Mammary epithelial cell (primary cell): ENCODE measurements at regions not wholly inside any gene's neighbourhood (a gene's known extent, or its start where the extent isn't known, plus 50 kb on each side); places are given as distances from the start of the nearest gene placed in this dataset.

Experiments
- EZH2 ChIP-seq: IDR thresholded peaks from 2 replicates; pipeline ENCODE4 v1.6.1; 2012; ENCODE audit warnings: low read length, inconsistent platforms, borderline replicate concordance
- TF ChIP-seq, protein P1 (sequence below), 2 donors: IDR thresholded peaks in 1 of 2; conservative IDR thresholded peaks in 1 of 2; 2 replicates each; pipeline ENCODE4 v1.5.1; 2011 to 2012; ENCODE audit warnings: inconsistent platforms in 2 of 2, low read length in 2 of 2, mild to moderate bottlenecking in 2 of 2, control low read depth in 1 of 2, low read depth in 1 of 2; ENCODE audit not compliant: insufficient read depth in 1 of 2; ENCODE audit errors: extremely low read depth in 1 of 2

DNA sequence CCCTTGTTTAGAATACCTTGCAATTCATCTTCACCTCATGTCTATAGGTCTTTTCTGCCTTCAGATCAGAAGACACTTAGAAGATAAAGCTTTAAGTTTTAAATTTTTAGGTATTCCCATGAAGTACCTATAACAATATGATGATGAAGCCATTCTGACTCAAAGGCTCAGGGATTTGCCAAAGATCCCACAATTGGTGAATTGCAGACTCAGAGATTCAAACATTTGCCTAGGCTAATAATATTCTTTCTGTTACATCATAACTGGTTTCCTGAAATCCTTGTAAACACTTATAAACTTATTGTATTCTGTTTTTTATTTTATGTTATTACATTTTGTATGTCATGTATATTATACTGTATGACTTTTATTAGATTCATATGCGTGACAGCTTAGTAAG is 62.8 kb upstream of the ZFAND5 start:
- TF ChIP-seq, protein P1, sequence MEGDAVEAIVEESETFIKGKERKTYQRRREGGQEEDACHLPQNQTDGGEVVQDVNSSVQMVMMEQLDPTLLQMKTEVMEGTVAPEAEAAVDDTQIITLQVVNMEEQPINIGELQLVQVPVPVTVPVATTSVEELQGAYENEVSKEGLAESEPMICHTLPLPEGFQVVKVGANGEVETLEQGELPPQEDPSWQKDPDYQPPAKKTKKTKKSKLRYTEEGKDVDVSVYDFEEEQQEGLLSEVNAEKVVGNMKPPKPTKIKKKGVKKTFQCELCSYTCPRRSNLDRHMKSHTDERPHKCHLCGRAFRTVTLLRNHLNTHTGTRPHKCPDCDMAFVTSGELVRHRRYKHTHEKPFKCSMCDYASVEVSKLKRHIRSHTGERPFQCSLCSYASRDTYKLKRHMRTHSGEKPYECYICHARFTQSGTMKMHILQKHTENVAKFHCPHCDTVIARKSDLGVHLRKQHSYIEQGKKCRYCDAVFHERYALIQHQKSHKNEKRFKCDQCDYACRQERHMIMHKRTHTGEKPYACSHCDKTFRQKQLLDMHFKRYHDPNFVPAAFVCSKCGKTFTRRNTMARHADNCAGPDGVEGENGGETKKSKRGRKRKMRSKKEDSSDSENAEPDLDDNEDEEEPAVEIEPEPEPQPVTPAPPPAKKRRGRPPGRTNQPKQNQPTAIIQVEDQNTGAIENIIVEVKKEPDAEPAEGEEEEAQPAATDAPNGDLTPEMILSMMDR (conservative IDR thresholded peaks at IDR 0.05 in 1 of 2, IDR thresholded peaks at IDR 0.05 in 1 of 2; ENCODE audit: extremely low read depth in 1 of 2, insufficient read depth in 1 of 2, low read depth in 1 of 2, low read length in 2 of 2): no peak
- TF ChIP-seq EZH2: no peak
